Progenitor cell of endocrine pancreas (in vitro differentiated cells): ENCODE measurements at regions not wholly inside any gene's neighbourhood (a gene's known extent, or its start where the extent isn't known, plus 50 kb on each side); places are given as distances from the start of the nearest gene placed in this dataset.

Experiments used
- DNase-seq: peaks from one replicate; pipeline ENCODE4 v3.0.0; 2021; ENCODE audit warnings: low spot score; ENCODE audit not compliant: unreplicated experiment
- H3K27ac Mint-ChIP-seq: 2 replicates; pipeline ENCODE4 v1.8.0; 2021; ENCODE audit warnings: mild to moderate bottlenecking, moderate library complexity, mixed read lengths
- H3K27me3 Mint-ChIP-seq: 2 replicates; pipeline ENCODE4 v1.8.0; 2021; ENCODE audit warnings: mixed read lengths
- H3K36me3 Mint-ChIP-seq: 2 replicates; pipeline ENCODE4 v1.8.0; 2022; ENCODE audit warnings: mixed read lengths; ENCODE audit not compliant: insufficient read depth
- H3K4me1 Mint-ChIP-seq: 2 replicates; pipeline ENCODE4 v1.8.0; 2021; ENCODE audit warnings: low read depth, mixed read lengths
- H3K4me3 Mint-ChIP-seq: 2 replicates; pipeline ENCODE4 v1.8.0; 2021; ENCODE audit warnings: low read depth, mild to moderate bottlenecking, moderate library complexity, mixed read lengths
- H3K9me3 Mint-ChIP-seq: 2 replicates; pipeline ENCODE4 v1.8.0; 2021; ENCODE audit warnings: low read depth, mixed read lengths
- CTCF ChIP-seq: fragments of 200-600 bp; sonication (generic); IDR thresholded peaks from one replicate; pipeline ENCODE4 v1.5.0; 2021; ENCODE audit warnings: antibody characterized with exemption, mild to moderate bottlenecking; ENCODE audit not compliant: unreplicated experiment

- no peak overlapping the region for H3K4me3 Mint-ChIP-seq
- peaks cover 22% of the 10 kb centered on the region for H3K4me1 Mint-ChIP-seq
- H3K9me3 Mint-ChIP-seq, result peaks cover 2% of the 10 kb centered on the region
- no peaks in the 10 kb centered on the region for H3K36me3 Mint-ChIP-seq
- no peaks in the 10 kb centered on the region for H3K27me3 Mint-ChIP-seq
- no peak overlapping the region for H3K27ac Mint-ChIP-seq
- no peak for TF ChIP-seq CTCF
- no peak for DNase-seq
Measured at GRCh38 chr18:67142604-67143003, 373.9 kb downstream of the DSEL start.

GRCh38 chr18:67140495-67140894 lies 376.0 kb downstream of the DSEL start:
- Mint-ChIP-seq H3K36me3 (no peaks in the 10 kb centered on the region), H3K27me3 (peaks cover 2% of the 10 kb centered on the region), H3K27ac (no peak overlapping the region), H3K9me3 (peaks cover 4% of the 10 kb centered on the region), H3K4me3 (no peak overlapping the region), H3K4me1 (peaks cover 13% of the 10 kb centered on the region)
- DNase-seq, result no peak
- no peak for TF ChIP-seq CTCF

- no peak overlapping the region for H3K27ac Mint-ChIP-seq
- peaks cover 4% of the 10 kb centered on the region for H3K9me3 Mint-ChIP-seq
- no peak for DNase-seq
- no peaks in the 10 kb centered on the region for H3K36me3 Mint-ChIP-seq
- H3K4me1 Mint-ChIP-seq, result peaks cover 14% of the 10 kb centered on the region
- no peak for TF ChIP-seq CTCF
- no peak overlapping the region for H3K4me3 Mint-ChIP-seq
- H3K27me3 Mint-ChIP-seq, result peaks cover 2% of the 10 kb centered on the region
Measured at GRCh38 chr18:67139899-67140298, 376.6 kb downstream of the DSEL start.

- H3K36me3 Mint-ChIP-seq, result no peaks in the 10 kb centered on the region
- H3K27ac Mint-ChIP-seq, result peak overlapping the region; percentile 49
- no peak for DNase-seq
- TF ChIP-seq CTCF, result no peak
- H3K27me3 Mint-ChIP-seq, result peaks cover 2% of the 10 kb centered on the region
- peaks cover 4% of the 10 kb centered on the region for H3K9me3 Mint-ChIP-seq
- no peak overlapping the region for H3K4me3 Mint-ChIP-seq
- peaks cover 23% of the 10 kb centered on the region for H3K4me1 Mint-ChIP-seq
Measured at GRCh38 chr18:67135981-67136380, 380.5 kb downstream of the DSEL start.

GRCh38 chr18:67134911-67135310 lies 381.6 kb downstream of the DSEL start:
- Mint-ChIP-seq H3K4me1 (peaks cover 23% of the 10 kb centered on the region), H3K4me3 (no peak overlapping the region), H3K36me3 (no peaks in the 10 kb centered on the region), H3K9me3 (peaks cover 4% of the 10 kb centered on the region), H3K27ac (peak overlapping the region; percentile 6), H3K27me3 (peaks cover 2% of the 10 kb centered on the region)
- no peak for TF ChIP-seq CTCF
- no peak for DNase-seq
